Fibroblast of lung (primary cell): ENCODE measurements at regions not wholly inside any gene's neighbourhood (a gene's known extent, or its start where the extent isn't known, plus 50 kb on each side); places are given as distances from the start of the nearest gene placed in this dataset.

ENCODE experiments used
- EZH2 ChIP-seq: IDR thresholded peaks from 2 replicates; pipeline ENCODE4 v1.5.1; 2012; ENCODE audit warnings: low read length, control low read depth, mild to moderate bottlenecking; ENCODE audit errors: missing control alignments
- TF ChIP-seq, protein P1 (sequence below), 2 donors: IDR thresholded peaks in 1 of 2; conservative IDR thresholded peaks in 1 of 2; 1 replicate in 1 of 2; 2 replicates in 1 of 2; pipeline ENCODE4 v1.5.1; 2011 to 2012; ENCODE audit warnings: low read length in 2 of 2, control low read depth in 1 of 2, inconsistent platforms in 1 of 2, low read depth in 1 of 2, mild to moderate bottlenecking in 1 of 2

- TF ChIP-seq EZH2, result no peak
- TF ChIP-seq, protein P1, sequence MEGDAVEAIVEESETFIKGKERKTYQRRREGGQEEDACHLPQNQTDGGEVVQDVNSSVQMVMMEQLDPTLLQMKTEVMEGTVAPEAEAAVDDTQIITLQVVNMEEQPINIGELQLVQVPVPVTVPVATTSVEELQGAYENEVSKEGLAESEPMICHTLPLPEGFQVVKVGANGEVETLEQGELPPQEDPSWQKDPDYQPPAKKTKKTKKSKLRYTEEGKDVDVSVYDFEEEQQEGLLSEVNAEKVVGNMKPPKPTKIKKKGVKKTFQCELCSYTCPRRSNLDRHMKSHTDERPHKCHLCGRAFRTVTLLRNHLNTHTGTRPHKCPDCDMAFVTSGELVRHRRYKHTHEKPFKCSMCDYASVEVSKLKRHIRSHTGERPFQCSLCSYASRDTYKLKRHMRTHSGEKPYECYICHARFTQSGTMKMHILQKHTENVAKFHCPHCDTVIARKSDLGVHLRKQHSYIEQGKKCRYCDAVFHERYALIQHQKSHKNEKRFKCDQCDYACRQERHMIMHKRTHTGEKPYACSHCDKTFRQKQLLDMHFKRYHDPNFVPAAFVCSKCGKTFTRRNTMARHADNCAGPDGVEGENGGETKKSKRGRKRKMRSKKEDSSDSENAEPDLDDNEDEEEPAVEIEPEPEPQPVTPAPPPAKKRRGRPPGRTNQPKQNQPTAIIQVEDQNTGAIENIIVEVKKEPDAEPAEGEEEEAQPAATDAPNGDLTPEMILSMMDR (conservative IDR thresholded peaks at IDR 0.05 in 1 of 2, IDR thresholded peaks at IDR 0.05 in 1 of 2; ENCODE audit: low read depth in 1 of 2, low read length in 2 of 2), result no peak
Observed at GRCh38 chr4:133247861-133248260, 98.8 kb downstream of the PCDH10 start.
